ENCODE measurements at regions not wholly inside any gene's neighbourhood (a gene's known extent, or its start where the extent isn't known, plus 50 kb on each side); places are given as distances from the start of the nearest gene placed in this dataset.

DNA sequence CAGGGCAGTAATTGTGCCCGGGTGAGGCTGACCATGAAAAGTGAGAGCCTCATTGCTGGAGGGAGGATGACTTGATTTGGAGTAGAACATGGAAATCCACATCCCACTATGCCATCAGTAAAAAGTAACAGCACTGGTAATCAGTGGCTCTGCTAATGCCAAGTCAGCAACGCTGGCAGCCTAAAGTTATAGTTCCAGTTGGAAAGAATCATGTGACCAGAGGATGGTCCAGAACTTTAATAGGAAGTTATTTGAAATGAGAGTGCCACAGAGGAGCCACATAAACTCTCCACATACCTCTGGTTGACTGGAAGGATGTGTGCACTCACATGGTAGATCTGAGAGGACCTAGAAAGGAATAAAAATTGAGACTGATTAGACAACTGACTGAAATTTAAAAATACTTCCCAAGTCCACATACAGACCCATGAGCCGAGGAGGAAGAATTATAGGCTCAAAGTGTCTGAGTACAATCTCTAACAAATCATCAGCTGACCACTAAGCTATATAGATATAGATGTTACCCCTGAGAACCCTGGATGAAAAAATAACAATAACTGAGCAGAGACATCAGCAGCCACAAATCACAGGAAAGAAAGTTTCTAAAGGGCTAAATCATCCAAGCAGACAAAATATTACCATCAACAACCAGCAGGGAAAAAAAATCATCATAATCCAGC lies 346.8 kb downstream of the STK39 start:
- no peaks in the 10 kb centered on the region for H3K9me3 ChIP-seq
- H3K4me3 ChIP-seq: no peak overlapping the region
- H3K27me3 ChIP-seq: no peaks in the 10 kb centered on the region
- no peaks in the 10 kb centered on the region for H3K4me1 ChIP-seq (ENCODE audit: insufficient read depth)
- TF ChIP-seq, protein P1, sequence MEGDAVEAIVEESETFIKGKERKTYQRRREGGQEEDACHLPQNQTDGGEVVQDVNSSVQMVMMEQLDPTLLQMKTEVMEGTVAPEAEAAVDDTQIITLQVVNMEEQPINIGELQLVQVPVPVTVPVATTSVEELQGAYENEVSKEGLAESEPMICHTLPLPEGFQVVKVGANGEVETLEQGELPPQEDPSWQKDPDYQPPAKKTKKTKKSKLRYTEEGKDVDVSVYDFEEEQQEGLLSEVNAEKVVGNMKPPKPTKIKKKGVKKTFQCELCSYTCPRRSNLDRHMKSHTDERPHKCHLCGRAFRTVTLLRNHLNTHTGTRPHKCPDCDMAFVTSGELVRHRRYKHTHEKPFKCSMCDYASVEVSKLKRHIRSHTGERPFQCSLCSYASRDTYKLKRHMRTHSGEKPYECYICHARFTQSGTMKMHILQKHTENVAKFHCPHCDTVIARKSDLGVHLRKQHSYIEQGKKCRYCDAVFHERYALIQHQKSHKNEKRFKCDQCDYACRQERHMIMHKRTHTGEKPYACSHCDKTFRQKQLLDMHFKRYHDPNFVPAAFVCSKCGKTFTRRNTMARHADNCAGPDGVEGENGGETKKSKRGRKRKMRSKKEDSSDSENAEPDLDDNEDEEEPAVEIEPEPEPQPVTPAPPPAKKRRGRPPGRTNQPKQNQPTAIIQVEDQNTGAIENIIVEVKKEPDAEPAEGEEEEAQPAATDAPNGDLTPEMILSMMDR (IDR thresholded peaks at IDR 0.05): no peak
- TF ChIP-seq POLR2A (IDR thresholded peaks at IDR 0.05) (no peak), EP300 (IDR thresholded peaks at IDR 0.05) (no peak)
- intact Hi-C loops (cut with DNase I): no loop called here
- no peak for DNase-seq
- H3K27ac ChIP-seq: no peak overlapping the region
- H3K36me3 ChIP-seq: no peaks in the 10 kb centered on the region
- WGBS, 3 donors: 71 to 81% (median 72%) methylated on average over 3 of the region's 3 CpGs

DNA sequence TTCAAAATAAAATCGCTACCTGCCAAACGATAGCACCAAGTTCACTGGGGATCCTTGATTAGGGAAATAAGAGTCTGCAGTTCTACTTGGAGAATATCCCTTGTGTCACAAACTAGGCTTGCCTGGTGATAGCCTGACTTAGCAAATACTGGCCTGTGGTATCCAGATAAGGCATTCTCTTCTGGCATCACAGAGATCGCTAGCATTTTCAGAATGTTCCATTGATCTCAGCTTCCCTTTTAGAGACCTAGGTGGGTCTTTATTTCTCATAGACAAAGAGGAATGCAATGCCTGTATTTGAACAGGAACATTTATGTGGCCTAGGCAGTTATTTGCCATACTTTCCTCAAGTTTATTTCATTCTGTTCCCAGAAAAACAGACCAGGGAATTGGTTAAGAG lies 349.1 kb downstream of the STK39 start:
- intact Hi-C loops (cut with DNase I): no loop called here
- Histone ChIP-seq H3K27ac (no peak overlapping the region), H3K27me3 (no peaks in the 10 kb centered on the region), H3K9me3 (no peaks in the 10 kb centered on the region), H3K36me3 (no peaks in the 10 kb centered on the region), H3K4me3 (no peak overlapping the region), H3K4me1 (ENCODE audit: insufficient read depth) (no peaks in the 10 kb centered on the region)
- no peak for DNase-seq
- TF ChIP-seq POLR2A (IDR thresholded peaks at IDR 0.05) (no peak), EP300 (IDR thresholded peaks at IDR 0.05) (no peak)
- TF ChIP-seq, protein P1 (IDR thresholded peaks at IDR 0.05): no peak
- 86 to 91% (median 89%) methylated on average over 3 of the region's 3 CpGs for WGBS, 3 donors

DNA sequence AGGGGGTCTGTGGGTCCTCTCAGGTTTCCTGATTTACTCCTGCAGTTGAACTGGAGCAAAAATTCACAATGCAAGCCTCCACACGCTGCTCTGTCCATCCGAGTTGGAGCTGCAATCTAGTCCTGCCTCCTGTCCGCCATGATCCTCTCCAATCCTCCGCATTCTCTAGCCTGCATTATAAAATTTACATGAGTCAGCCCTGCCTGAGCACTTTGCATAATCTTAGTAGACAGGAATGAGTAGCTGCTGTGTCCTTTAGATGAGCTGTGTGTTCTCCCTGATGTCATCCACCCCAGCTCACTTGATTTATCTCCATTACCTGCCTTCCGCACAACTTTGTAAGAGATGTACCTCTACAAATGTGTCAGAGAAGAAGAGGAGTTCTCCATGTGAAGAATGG lies 355.6 kb downstream of the STK39 start:
- H3K27me3 ChIP-seq: no peaks in the 10 kb centered on the region
- no peak overlapping the region for H3K27ac ChIP-seq
- TF ChIP-seq EP300 (IDR thresholded peaks at IDR 0.05): no peak
- TF ChIP-seq, protein P1 (IDR thresholded peaks at IDR 0.05): no peak
- no peak for TF ChIP-seq POLR2A (IDR thresholded peaks at IDR 0.05)
- DNase-seq: no peak
- H3K9me3 ChIP-seq: no peaks in the 10 kb centered on the region
- 82 to 94% (median 87%) methylated on average over 5 of the region's 5 CpGs for WGBS, 3 donors
- intact Hi-C loops (cut with DNase I): no loop called here
- no peaks in the 10 kb centered on the region for H3K4me1 ChIP-seq (ENCODE audit: insufficient read depth)
- no peaks in the 10 kb centered on the region for H3K36me3 ChIP-seq
- no peak overlapping the region for H3K4me3 ChIP-seq

DNA sequence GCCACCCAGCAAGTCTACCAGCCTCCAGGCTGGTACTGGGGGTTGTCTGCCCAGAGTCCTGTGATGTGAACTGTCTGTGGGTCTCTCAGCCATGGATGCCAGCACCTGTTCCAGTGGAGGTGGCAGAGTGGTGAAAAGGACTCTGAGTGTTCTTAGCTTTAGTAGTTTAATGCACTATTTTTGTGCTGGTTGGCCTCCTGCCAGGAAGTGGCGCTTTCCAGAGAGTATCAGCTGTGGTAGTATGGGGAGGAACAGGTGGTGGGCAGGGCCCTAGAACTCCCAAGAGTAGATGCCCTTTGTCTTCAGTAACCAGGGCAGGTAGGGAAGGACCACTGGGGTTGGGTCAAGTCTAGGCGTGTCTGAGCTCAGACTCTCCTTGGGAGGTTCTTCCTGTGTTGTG lies 356.7 kb downstream of the STK39 start:
- no peak overlapping the region for H3K4me3 ChIP-seq
- H3K27me3 ChIP-seq: no peaks in the 10 kb centered on the region
- no peaks in the 10 kb centered on the region for H3K9me3 ChIP-seq
- DNase-seq: no peak
- no peak overlapping the region for H3K27ac ChIP-seq
- H3K36me3 ChIP-seq: no peaks in the 10 kb centered on the region
- TF ChIP-seq EP300 (IDR thresholded peaks at IDR 0.05) (no peak), POLR2A (IDR thresholded peaks at IDR 0.05) (no peak)
- TF ChIP-seq, protein P1 (IDR thresholded peaks at IDR 0.05): no peak
- no peaks in the 10 kb centered on the region for H3K4me1 ChIP-seq (ENCODE audit: insufficient read depth)
- WGBS, 3 donors: 85 to 89% (median 86%) methylated on average over 2 of the region's 2 CpGs
- intact Hi-C loops (cut with DNase I): no loop called here
